HG02981 (cell line): ENCODE measurements at regions not wholly inside any gene's neighbourhood (a gene's known extent, or its start where the extent isn't known, plus 50 kb on each side); places are given as distances from the start of the nearest gene placed in this dataset.

ENCODE experiments used
- ATAC-seq: cut with Tn5 transposase; IDR thresholded peaks from one replicate; pipeline ENCODE4 v1.9.1; 2021; ENCODE audit warnings: mild to moderate bottlenecking, moderate library complexity; ENCODE audit not compliant: unreplicated experiment

- no peak for ATAC-seq
These were observed 1367.3 kb upstream of the FLRT2 start for GRCh38 chr14:84162633-84163032.

- ATAC-seq = no peak
These were observed 1362.9 kb upstream of the FLRT2 start for GRCh38 chr14:84167026-84167425.

GRCh38 chr14:84180336-84180735, 1349.6 kb upstream of the FLRT2 start:
- ATAC-seq = no peak

GRCh38 chr14:84181072-84181471, 1348.9 kb upstream of the FLRT2 start:
- no peak for ATAC-seq

- no peak for ATAC-seq
These were observed 1334.4 kb upstream of the FLRT2 start for GRCh38 chr14:84195514-84195913.

- no peak for ATAC-seq
These were observed 1332.2 kb upstream of the FLRT2 start for GRCh38 chr14:84197704-84198103.

- ATAC-seq = no peak
These were observed 1327.5 kb upstream of the FLRT2 start for GRCh38 chr14:84202486-84202885.

GRCh38 chr14:84203896-84204295, 1326.0 kb upstream of the FLRT2 start:
- no peak for ATAC-seq

- ATAC-seq = no peak
These were observed 1321.5 kb upstream of the FLRT2 start for GRCh38 chr14:84208451-84208850.

- no peak for ATAC-seq
These were observed 1320.9 kb upstream of the FLRT2 start for GRCh38 chr14:84209031-84209430.

GRCh38 chr14:84217066-84217465, 1312.9 kb upstream of the FLRT2 start:
- ATAC-seq = no peak

- ATAC-seq = no peak
These were observed 1304.7 kb upstream of the FLRT2 start for GRCh38 chr14:84225268-84225667.

- ATAC-seq = no peak
These were observed 1301.2 kb upstream of the FLRT2 start for GRCh38 chr14:84228702-84229101.

GRCh38 chr14:84234281-84234680, 1295.7 kb upstream of the FLRT2 start:
- ATAC-seq = no peak

GRCh38 chr14:84236290-84236689, 1293.7 kb upstream of the FLRT2 start:
- ATAC-seq = no peak

- ATAC-seq = no peak
These were observed 1292.1 kb upstream of the FLRT2 start for GRCh38 chr14:84237881-84238280.

- ATAC-seq = no peak
These were observed 1282.3 kb upstream of the FLRT2 start for GRCh38 chr14:84247693-84248092.

GRCh38 chr14:84250893-84251292, 1279.1 kb upstream of the FLRT2 start:
- ATAC-seq = no peak

- ATAC-seq = no peak
These were observed 1278.4 kb upstream of the FLRT2 start for GRCh38 chr14:84251411-84252115.

GRCh38 chr14:84252706-84253105, 1277.2 kb upstream of the FLRT2 start:
- ATAC-seq = no peak

- ATAC-seq = no peak
These were observed 1276.6 kb upstream of the FLRT2 start for GRCh38 chr14:84253326-84253725.

- ATAC-seq = no peak
These were observed 1275.7 kb upstream of the FLRT2 start for GRCh38 chr14:84254290-84254689.

GRCh38 chr14:84262932-84263331, 1267.0 kb upstream of the FLRT2 start:
- ATAC-seq = no peak
